Stimulated activated memory B cell treated with anti-CD40 and anti-IgM and Interleukin-4, amounts not matched to agents 10 μg/mL and 1 μg/mL and 100 μg/mL, for 72 hours (primary cell): ENCODE measurements at regions not wholly inside any gene's neighbourhood (a gene's known extent, or its start where the extent isn't known, plus 50 kb on each side); places are given as distances from the start of the nearest gene placed in this dataset.
"Not testable (repeated sequence)": the region's sequence is repeated elsewhere in the genome, so short reads cannot be mapped to it uniquely, and the experiment has no call there.

ENCODE experiments used
- ATAC-seq: fragments of 150-1000 bp; cut with Tn5 transposase; 2 replicates; pipeline ENCODE4 v1.10.0; 2021
- H3K27ac Mint-ChIP-seq: one replicate; pipeline ENCODE4 v1.8.0; 2022; ENCODE audit warnings: mild to moderate bottlenecking, mixed read lengths
- H3K27me3 Mint-ChIP-seq: one replicate; pipeline ENCODE4 v1.8.0; 2022; ENCODE audit warnings: mixed read lengths
- H3K36me3 Mint-ChIP-seq: one replicate; pipeline ENCODE4 v1.8.0; 2022; ENCODE audit warnings: mixed read lengths
- H3K4me1 Mint-ChIP-seq: one replicate; pipeline ENCODE4 v1.8.0; 2022; ENCODE audit warnings: mixed read lengths
- H3K4me3 Mint-ChIP-seq: one replicate; pipeline ENCODE4 v1.8.0; 2022; ENCODE audit warnings: mild to moderate bottlenecking, moderate library complexity, mixed read lengths
- H3K9me3 Mint-ChIP-seq: one replicate; pipeline ENCODE4 v1.8.0; 2022; ENCODE audit warnings: mixed read lengths

DNA sequence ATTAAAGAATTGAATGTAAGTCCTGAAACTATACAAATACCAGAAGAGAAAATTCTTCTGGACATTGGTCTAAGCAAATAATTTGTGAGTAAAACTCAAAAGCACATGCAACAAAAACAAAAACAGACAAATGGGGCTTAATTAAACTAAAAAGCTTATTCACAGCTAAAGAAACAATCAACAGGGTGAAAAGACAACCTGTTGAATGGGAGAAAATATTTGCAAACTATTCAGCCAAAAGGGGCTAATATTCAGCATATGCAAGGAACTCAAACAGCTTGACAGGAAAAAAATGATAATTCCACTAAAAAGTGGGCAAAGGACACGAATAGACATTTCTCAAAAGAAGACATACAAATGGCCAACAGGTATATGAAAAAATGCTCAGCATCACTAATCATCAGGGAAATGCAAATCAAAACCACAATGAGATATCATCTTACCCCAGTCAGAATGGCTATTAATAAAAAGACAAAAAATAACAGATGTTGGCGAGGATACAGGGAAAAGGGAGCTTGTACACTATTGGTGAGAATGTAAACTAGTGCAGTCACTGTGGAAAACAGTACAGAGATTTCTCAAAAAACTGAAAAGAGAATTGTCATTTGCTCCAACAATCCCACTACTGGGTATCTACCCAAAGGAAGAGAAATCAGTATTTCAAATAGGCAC, 177.5 kb upstream of the RTL1 start:
- ATAC-seq, result no peak
- Mint-ChIP-seq H3K9me3 (peaks cover 15% of the 10 kb centered on the region), H3K4me3 (no peak overlapping the region), H3K27me3 (peaks cover 41% of the 10 kb centered on the region), H3K4me1 (no peaks in the 10 kb centered on the region), H3K36me3 (no peaks in the 10 kb centered on the region), H3K27ac (no peak overlapping the region)

GRCh38 chr14:101082036-101082435, 178.5 kb upstream of the RTL1 start:
- H3K9me3 Mint-ChIP-seq, result peaks cover 15% of the 10 kb centered on the region
- no peak overlapping the region for H3K27ac Mint-ChIP-seq
- H3K36me3 Mint-ChIP-seq, result no peaks in the 10 kb centered on the region
- H3K27me3 Mint-ChIP-seq, result peaks cover 35% of the 10 kb centered on the region
- no peaks in the 10 kb centered on the region for H3K4me1 Mint-ChIP-seq
- H3K4me3 Mint-ChIP-seq, result no peak overlapping the region
- no peak for ATAC-seq

DNA sequence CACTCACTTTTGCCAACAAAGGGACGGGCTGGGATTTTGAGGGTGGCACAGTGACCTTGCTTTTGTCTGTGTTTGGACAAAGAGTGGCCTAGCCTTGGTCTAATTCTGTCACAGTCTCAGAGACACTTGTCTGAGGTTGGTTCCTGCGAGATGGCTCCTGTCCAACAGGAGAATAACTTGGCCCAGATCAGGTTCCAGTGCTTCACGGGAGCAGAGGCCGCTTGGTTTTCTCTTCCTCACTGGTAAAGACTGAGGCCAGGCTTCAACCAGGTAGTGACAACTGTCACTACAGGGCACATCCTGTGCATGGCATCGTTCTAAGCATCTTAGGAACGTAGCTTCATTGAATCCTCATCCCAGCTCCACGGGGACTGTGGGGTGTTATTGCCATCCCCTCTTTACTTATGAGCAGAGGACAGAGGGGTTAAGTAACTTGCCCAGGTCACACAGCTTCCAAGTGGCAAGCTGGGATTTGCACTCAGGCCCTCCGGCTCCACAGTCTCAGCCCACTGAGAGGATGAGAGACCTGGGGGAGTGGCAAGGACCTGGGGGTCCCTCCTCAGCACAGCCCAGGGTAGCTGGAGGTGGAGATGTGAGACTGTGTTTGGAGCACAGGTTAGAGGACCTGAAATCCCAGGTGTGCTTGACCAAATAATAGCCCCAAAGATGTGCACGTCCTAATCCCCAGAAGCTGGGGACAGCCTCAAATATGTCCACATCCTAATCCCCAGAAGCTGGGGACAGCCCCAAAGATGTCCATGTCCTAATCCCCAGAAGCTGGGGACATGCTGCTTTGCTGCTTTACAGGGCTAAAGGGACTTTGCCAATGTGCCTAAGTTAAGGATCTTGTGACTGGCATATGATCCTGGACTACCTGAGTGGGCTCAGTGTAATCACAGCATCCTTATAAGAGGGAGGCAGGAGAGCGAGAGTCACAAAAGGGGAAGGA, 179.2 kb upstream of the RTL1 start:
- no peaks in the 10 kb centered on the region for H3K36me3 Mint-ChIP-seq
- H3K27ac Mint-ChIP-seq, result no peak overlapping the region

GRCh38 chr14:101083564-101084435, 180.3 kb upstream of the RTL1 start:
- Mint-ChIP-seq H3K4me1 (no peaks in the 10 kb centered on the region), H3K36me3 (no peaks in the 10 kb centered on the region), H3K27ac (no peak overlapping the region), H3K9me3 (peaks cover 15% of the 10 kb centered on the region), H3K27me3 (peaks cover 19% of the 10 kb centered on the region), H3K4me3 (no peak overlapping the region)
- no peak for ATAC-seq

More for the DNA sequence above, 179.2 kb upstream of the RTL1 start:
- ATAC-seq, result no peak
- Mint-ChIP-seq H3K9me3 (peaks cover 15% of the 10 kb centered on the region), H3K27me3 (peaks cover 28% of the 10 kb centered on the region), H3K4me1 (no peaks in the 10 kb centered on the region), H3K4me3 (no peak overlapping the region)

DNA sequence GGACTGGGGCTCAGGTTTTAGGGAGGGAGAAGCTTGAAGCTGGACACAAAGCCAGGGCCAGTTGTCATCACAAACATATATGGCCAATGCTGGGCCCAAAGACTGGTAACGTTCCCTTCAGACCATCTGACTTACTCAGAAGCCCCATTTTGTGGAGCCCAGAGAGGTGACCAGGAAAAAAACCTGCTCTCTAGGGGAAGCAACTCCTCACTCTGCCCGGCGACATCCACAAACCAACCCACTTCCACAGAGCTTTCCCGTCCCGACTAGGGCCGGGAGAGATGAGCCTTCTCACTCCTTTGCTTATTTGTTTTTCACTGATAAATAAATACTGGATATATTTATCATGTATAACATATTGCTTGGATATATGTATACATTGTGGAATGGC, 180.9 kb upstream of the RTL1 start:
- peaks cover 13% of the 10 kb centered on the region for H3K27me3 Mint-ChIP-seq
- no peak for ATAC-seq
- H3K36me3 Mint-ChIP-seq, result no peaks in the 10 kb centered on the region
- H3K4me3 Mint-ChIP-seq, result no peak overlapping the region
- H3K4me1 Mint-ChIP-seq, result no peaks in the 10 kb centered on the region
- H3K9me3 Mint-ChIP-seq, result peaks cover 15% of the 10 kb centered on the region
- no peak overlapping the region for H3K27ac Mint-ChIP-seq

DNA sequence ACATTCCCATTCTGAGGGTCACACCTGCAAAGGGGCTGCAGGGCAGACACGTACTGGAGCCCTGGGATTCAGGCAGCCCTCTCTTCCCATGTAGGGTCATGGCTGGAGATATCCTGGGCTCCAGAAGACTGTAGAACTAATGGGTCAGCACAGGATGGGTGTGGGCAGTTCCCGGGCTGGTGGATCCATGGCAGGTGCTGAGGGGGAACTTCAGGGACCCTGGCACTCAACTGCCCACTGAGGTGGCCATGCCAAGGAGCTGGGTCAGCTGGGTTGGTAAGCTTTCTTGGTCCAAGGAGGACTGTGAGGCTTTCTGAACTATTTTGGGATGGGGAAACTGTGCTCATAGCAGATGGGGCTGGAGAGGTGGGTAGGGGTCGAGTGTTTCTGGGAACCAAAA, 183.4 kb upstream of the RTL1 start:
- Mint-ChIP-seq H3K36me3 (no peaks in the 10 kb centered on the region), H3K9me3 (peaks cover 5% of the 10 kb centered on the region), H3K4me1 (no peaks in the 10 kb centered on the region), H3K27me3 (peaks cover 8% of the 10 kb centered on the region), H3K4me3 (no peak overlapping the region), H3K27ac (no peak overlapping the region)
- no peak for ATAC-seq

DNA sequence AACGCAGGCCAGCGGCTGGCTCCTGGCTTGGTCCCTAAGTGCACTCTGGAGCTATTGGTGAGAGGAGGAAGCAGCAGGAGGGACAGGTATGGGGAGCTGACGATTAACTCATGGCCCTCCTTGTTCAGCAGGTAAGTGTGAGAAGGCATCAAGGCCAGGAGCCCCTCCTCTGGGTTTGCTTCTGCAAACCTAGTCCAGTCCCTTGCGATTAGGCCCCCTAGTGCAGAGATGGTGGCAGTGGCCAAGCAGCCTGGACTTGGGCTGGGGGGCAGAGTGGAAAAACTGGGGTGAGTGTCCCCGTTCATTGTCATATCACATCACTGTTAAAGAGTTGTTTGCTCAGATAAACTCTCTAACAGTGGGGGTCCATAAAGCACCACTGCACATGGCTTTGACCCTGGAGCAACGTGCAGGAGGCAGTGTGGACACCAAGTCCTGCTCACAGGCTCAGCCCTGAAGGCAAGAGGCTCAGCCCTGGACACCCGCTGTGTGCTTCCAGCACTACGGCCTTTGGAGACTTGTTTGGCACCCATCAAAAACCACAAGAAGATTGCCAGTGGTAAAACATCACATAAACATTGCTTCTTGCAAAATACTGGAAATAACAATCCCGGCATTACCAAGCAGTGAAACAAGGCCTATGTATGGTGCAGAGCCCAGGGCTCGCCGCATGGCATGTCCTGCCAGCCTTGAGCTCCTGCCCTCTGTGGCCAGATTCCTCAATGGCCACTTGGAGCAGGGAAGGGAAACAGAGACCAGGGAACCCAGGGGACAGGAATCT, 184.3 kb upstream of the RTL1 start:
- peaks cover 5% of the 10 kb centered on the region for H3K9me3 Mint-ChIP-seq
- H3K27ac Mint-ChIP-seq, result no peak overlapping the region
- peaks cover 8% of the 10 kb centered on the region for H3K27me3 Mint-ChIP-seq
- no peak for ATAC-seq
- no peaks in the 10 kb centered on the region for H3K4me1 Mint-ChIP-seq
- H3K36me3 Mint-ChIP-seq, result no peaks in the 10 kb centered on the region
- no peak overlapping the region for H3K4me3 Mint-ChIP-seq

DNA sequence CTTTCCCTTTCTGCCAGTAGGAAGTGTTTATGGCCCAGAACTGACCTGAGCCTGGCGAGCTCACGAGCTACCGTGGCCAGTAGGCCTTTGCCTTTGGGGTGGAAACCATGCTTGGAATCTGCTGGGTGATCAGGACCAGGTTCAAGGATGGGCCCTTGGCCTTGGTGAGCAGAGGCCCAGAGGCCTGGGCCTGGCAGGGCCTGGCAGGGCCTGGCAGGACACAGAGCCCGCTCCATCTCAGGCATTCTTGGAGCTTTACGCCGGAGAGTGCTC, 184.8 kb upstream of the RTL1 start:
- H3K4me3 Mint-ChIP-seq, result no peak overlapping the region
- no peak for ATAC-seq
- H3K4me1 Mint-ChIP-seq, result no peaks in the 10 kb centered on the region
- H3K9me3 Mint-ChIP-seq, result peaks cover 3% of the 10 kb centered on the region
- H3K36me3 Mint-ChIP-seq, result no peaks in the 10 kb centered on the region
- no peak overlapping the region for H3K27ac Mint-ChIP-seq
- H3K27me3 Mint-ChIP-seq, result peaks cover 8% of the 10 kb centered on the region

- Mint-ChIP-seq H3K27me3 (peaks cover 8% of the 10 kb centered on the region), H3K4me1 (no peaks in the 10 kb centered on the region), H3K27ac (no peak overlapping the region), H3K4me3 (no peak overlapping the region), H3K36me3 (no peaks in the 10 kb centered on the region), H3K9me3 (peaks cover 3% of the 10 kb centered on the region)
- no peak for ATAC-seq
Measured at GRCh38 chr14:101088714-101089113, 185.2 kb upstream of the RTL1 start.

GRCh38 chr14:101090478-101090877, 187.0 kb upstream of the RTL1 start:
- H3K27me3 Mint-ChIP-seq, H3K4me1 Mint-ChIP-seq, ATAC-seq: not testable (repeated sequence)

GRCh38 chr14:101090976-101091375, 187.5 kb upstream of the RTL1 start:
- H3K36me3 Mint-ChIP-seq, result no peaks in the 10 kb centered on the region
- ATAC-seq, result no peak
- H3K4me1 Mint-ChIP-seq, result no peaks in the 10 kb centered on the region
- no peak overlapping the region for H3K4me3 Mint-ChIP-seq
- no peaks in the 10 kb centered on the region for H3K9me3 Mint-ChIP-seq
- no peak overlapping the region for H3K27ac Mint-ChIP-seq
- peaks cover 5% of the 10 kb centered on the region for H3K27me3 Mint-ChIP-seq

More at GRCh38 chr14:101090478-101090877, 187.0 kb upstream of the RTL1 start:
- H3K27ac Mint-ChIP-seq, H3K4me3 Mint-ChIP-seq, H3K9me3 Mint-ChIP-seq, H3K36me3 Mint-ChIP-seq: not testable (repeated sequence)

GRCh38 chr14:101094916-101095315, 191.4 kb upstream of the RTL1 start:
- not testable (repeated sequence) for H3K36me3 Mint-ChIP-seq, H3K4me3 Mint-ChIP-seq, H3K27ac Mint-ChIP-seq, H3K27me3 Mint-ChIP-seq, H3K9me3 Mint-ChIP-seq, ATAC-seq, H3K4me1 Mint-ChIP-seq

DNA sequence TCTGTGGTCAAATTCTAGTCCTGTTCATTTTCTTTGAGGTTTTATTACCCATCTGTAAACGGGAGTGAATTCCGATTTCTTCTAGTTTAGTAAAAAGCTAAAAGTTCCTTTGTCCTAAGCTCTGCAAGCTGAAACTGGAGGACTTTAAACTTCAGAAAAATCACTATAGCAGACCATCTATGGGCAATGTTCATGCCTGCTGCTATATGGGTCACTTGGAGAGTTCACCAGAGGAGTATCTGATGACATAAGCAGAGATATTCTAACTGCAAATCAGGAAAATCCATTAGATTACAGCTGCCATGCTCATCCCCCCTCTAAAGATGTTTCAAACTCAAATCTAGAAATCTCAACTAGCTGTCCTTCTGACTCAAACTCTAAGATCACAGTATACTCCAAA, 193.0 kb upstream of the RTL1 start:
- H3K4me3 Mint-ChIP-seq, result no peak overlapping the region
- H3K27me3 Mint-ChIP-seq, result no peaks in the 10 kb centered on the region
- H3K27ac Mint-ChIP-seq, result no peak overlapping the region
- no peak for ATAC-seq
- H3K9me3 Mint-ChIP-seq, result peaks cover 2% of the 10 kb centered on the region
- H3K36me3 Mint-ChIP-seq, result no peaks in the 10 kb centered on the region
- no peaks in the 10 kb centered on the region for H3K4me1 Mint-ChIP-seq

GRCh38 chr14:101097109-101097793, 193.7 kb upstream of the RTL1 start:
- H3K36me3 Mint-ChIP-seq, result no peaks in the 10 kb centered on the region
- no peak overlapping the region for H3K4me3 Mint-ChIP-seq
- peaks cover 2% of the 10 kb centered on the region for H3K9me3 Mint-ChIP-seq
- no peak for ATAC-seq
- H3K27ac Mint-ChIP-seq, result no peak overlapping the region
- no peaks in the 10 kb centered on the region for H3K27me3 Mint-ChIP-seq
- H3K4me1 Mint-ChIP-seq, result no peaks in the 10 kb centered on the region
